ENCODE measurements at regions not wholly inside any gene's neighbourhood (a gene's known extent, or its start where the extent isn't known, plus 50 kb on each side); places are given as distances from the start of the nearest gene placed in this dataset.

- Histone ChIP-seq H3K4me3 (no peak overlapping the region), H3K9me3 (no peaks in the 10 kb centered on the region), H3K36me3 (no peaks in the 10 kb centered on the region), H3K27me3 (no peaks in the 10 kb centered on the region), H3K27ac (no peak overlapping the region), H3K4me1 (no peaks in the 10 kb centered on the region)
- TF ChIP-seq, protein P1, sequence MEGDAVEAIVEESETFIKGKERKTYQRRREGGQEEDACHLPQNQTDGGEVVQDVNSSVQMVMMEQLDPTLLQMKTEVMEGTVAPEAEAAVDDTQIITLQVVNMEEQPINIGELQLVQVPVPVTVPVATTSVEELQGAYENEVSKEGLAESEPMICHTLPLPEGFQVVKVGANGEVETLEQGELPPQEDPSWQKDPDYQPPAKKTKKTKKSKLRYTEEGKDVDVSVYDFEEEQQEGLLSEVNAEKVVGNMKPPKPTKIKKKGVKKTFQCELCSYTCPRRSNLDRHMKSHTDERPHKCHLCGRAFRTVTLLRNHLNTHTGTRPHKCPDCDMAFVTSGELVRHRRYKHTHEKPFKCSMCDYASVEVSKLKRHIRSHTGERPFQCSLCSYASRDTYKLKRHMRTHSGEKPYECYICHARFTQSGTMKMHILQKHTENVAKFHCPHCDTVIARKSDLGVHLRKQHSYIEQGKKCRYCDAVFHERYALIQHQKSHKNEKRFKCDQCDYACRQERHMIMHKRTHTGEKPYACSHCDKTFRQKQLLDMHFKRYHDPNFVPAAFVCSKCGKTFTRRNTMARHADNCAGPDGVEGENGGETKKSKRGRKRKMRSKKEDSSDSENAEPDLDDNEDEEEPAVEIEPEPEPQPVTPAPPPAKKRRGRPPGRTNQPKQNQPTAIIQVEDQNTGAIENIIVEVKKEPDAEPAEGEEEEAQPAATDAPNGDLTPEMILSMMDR (IDR thresholded peaks at IDR 0.05): no peak
- no peak for TF ChIP-seq POLR2A (IDR thresholded peaks at IDR 0.05)
- DNase-seq: no peak
Measured at GRCh38 chr2:239693330-239693729, 292.5 kb upstream of the HDAC4 start.

GRCh38 chr2:239692919-239693318 is 292.1 kb upstream of the HDAC4 start:
- TF ChIP-seq POLR2A (IDR thresholded peaks at IDR 0.05): no peak
- TF ChIP-seq, protein P1 (IDR thresholded peaks at IDR 0.05): no peak
- no peak for DNase-seq

DNA sequence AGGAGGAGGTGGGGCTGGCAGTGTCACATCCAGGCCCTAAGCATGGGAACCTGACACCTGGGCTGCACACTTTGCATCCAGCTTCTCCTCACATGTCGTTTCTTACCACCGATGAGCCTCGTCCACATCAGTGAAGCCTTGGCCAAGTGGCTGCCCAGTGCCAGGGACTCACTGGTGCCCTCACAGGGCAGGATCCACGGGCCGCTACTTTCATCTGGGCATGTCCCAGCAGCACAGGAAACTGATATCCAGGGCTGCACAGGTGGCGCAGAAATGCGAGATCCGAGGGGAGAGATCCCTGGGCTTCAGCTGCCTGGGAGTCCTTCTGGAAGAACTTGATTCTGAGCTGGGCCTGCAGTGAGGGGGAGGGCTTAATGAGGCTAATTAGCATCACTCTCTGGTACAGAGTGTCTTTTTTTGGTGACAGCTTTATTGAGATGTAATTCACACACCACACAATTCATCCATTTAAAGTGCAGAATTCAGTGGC is 291.6 kb upstream of the HDAC4 start:
- H3K9me3 ChIP-seq: no peaks in the 10 kb centered on the region
- no peaks in the 10 kb centered on the region for H3K4me1 ChIP-seq
- H3K36me3 ChIP-seq: no peaks in the 10 kb centered on the region
- no peak overlapping the region for H3K4me3 ChIP-seq
- H3K27me3 ChIP-seq: no peaks in the 10 kb centered on the region
- TF ChIP-seq, protein P1 (IDR thresholded peaks at IDR 0.05): no peak
- no peak for TF ChIP-seq POLR2A (IDR thresholded peaks at IDR 0.05)
- peak in 1 of 3 donors; percentile 2 for DNase-seq
- H3K27ac ChIP-seq: no peak overlapping the region

More at GRCh38 chr2:239692919-239693318, 292.1 kb upstream of the HDAC4 start:
- Histone ChIP-seq H3K36me3 (no peaks in the 10 kb centered on the region), H3K4me1 (no peaks in the 10 kb centered on the region), H3K27ac (no peak overlapping the region), H3K4me3 (no peak overlapping the region), H3K9me3 (no peaks in the 10 kb centered on the region), H3K27me3 (no peaks in the 10 kb centered on the region)

- Histone ChIP-seq H3K27ac (no peak overlapping the region), H3K4me1 (no peaks in the 10 kb centered on the region)
- TF ChIP-seq POLR2A (IDR thresholded peaks at IDR 0.05): no peak
- TF ChIP-seq, protein P1 (IDR thresholded peaks at IDR 0.05): no peak
Measured at GRCh38 chr2:239691720-239692119, 290.9 kb upstream of the HDAC4 start.

GRCh38 chr2:239690651-239691631 is 290.1 kb upstream of the HDAC4 start:
- Histone ChIP-seq H3K36me3 (no peaks in the 10 kb centered on the region), H3K27ac (no peak overlapping the region), H3K4me3 (no peak overlapping the region), H3K27me3 (no peaks in the 10 kb centered on the region), H3K4me1 (no peaks in the 10 kb centered on the region), H3K9me3 (no peaks in the 10 kb centered on the region)
- DNase-seq: peak in 1 of 3 donors; percentile 9
- no peak for TF ChIP-seq POLR2A (IDR thresholded peaks at IDR 0.05)
- TF ChIP-seq, protein P1 (IDR thresholded peaks at IDR 0.05): no peak

More at GRCh38 chr2:239691720-239692119, 290.9 kb upstream of the HDAC4 start:
- H3K36me3 ChIP-seq: no peaks in the 10 kb centered on the region
- no peak for DNase-seq
- H3K9me3 ChIP-seq: no peaks in the 10 kb centered on the region
- H3K27me3 ChIP-seq: no peaks in the 10 kb centered on the region
- H3K4me3 ChIP-seq: no peak overlapping the region
